IPS DF 6.9 (cell line): ENCODE measurements at regions not wholly inside any gene's neighbourhood (a gene's known extent, or its start where the extent isn't known, plus 50 kb on each side); places are given as distances from the start of the nearest gene placed in this dataset.

Source experiments
- DNase-seq: peaks from one replicate; pipeline ENCODE4 v3.0.0-alpha.2; 2013; ENCODE audit warnings: low read depth, low spot score
- H3K27ac ChIP-seq: one replicate; pipeline ENCODE4 v1.5.1; 2013; ENCODE audit warnings: low read length, control low read depth
- H3K27me3 ChIP-seq: 2 replicates; pipeline ENCODE4 v1.6.1; 2013; ENCODE audit warnings: mild to moderate bottlenecking, low read length; ENCODE audit not compliant: control insufficient read depth, insufficient read depth
- H3K36me3 ChIP-seq: 2 replicates; pipeline ENCODE4 v1.6.1; 2013; ENCODE audit warnings: low read length; ENCODE audit not compliant: control insufficient read depth, insufficient read depth
- H3K4me1 ChIP-seq: 2 replicates; pipeline ENCODE4 v1.6.1; 2013; ENCODE audit warnings: low read length; ENCODE audit not compliant: control insufficient read depth, insufficient read depth
- H3K4me3 ChIP-seq: 2 replicates; pipeline ENCODE4 v1.5.1; 2013; ENCODE audit warnings: mild to moderate bottlenecking, low read length
- H3K9me3 ChIP-seq: 2 replicates; pipeline ENCODE4 v1.6.1; 2013; ENCODE audit warnings: low read length, inconsistent platforms; ENCODE audit not compliant: control insufficient read depth, insufficient read depth
- WGBS: extraction: QIAGEN DNeasy Blood & Tissue Kit; methylation state at CpG from one replicate; pipeline ENCODE4 v1.1.7; 2013; ENCODE audit warnings: mixed read lengths, missing lambda C conversion rate; ENCODE audit not compliant: insufficient read length, insufficient coverage; 5-methylcytosine and 5-hydroxymethylcytosine counted together

DNA sequence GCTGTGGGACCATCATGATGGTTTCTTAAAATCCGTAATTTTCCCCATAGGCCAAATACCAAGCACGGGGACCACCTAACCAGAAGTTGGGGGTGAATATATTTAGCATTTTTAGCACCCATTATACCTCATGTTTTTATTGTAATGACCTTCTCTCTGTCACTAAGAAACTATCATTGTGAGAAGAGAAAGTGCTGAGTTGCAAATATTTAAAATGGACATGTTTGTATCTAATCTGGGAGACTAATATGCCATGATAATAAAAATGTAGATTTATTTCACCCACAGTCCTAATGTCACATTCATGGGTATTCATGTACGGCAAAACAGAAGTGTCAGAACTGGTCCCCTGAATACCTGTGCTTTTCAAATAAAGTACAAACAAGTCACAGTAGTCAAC lies 398.9 kb upstream of the NR2F2 start:
- Histone ChIP-seq H3K9me3 (no peaks in the 10 kb centered on the region), H3K27me3 (no peaks in the 10 kb centered on the region), H3K27ac (no peak overlapping the region), H3K4me1 (no peaks in the 10 kb centered on the region), H3K36me3 (no peaks in the 10 kb centered on the region), H3K4me3 (no peak overlapping the region)
- DNase-seq = no peak
- WGBS = no CpG with 5 or more reads among the region's 3 CpGs

DNA sequence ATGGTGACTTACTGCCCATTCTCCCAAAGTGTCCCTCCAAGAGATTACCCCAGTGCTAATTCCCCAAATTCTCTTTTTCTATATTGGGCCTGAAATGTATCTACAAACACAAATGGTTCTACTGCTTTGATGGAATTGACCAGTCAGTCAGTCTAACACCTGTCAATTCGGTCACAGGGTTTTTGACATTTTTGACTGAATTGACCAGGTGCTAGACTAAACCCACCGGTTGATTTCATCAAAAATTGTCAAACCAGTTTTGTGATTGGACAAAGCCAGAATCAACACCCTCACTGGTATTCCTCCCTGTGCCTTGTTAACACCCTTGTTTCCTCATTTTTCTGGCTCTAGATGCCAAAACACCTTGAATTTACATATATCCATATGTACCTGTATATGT lies 398.4 kb upstream of the NR2F2 start:
- Histone ChIP-seq H3K4me1 (no peaks in the 10 kb centered on the region), H3K4me3 (no peak overlapping the region), H3K27ac (no peak overlapping the region), H3K27me3 (no peaks in the 10 kb centered on the region), H3K9me3 (no peaks in the 10 kb centered on the region), H3K36me3 (no peaks in the 10 kb centered on the region)
- DNase-seq = no peak
- WGBS = no CpG with 5 or more reads among the region's 2 CpGs

GRCh38 chr15:95932676-95933075 lies 397.8 kb upstream of the NR2F2 start:
- H3K27me3 ChIP-seq = no peaks in the 10 kb centered on the region
- no peaks in the 10 kb centered on the region for H3K9me3 ChIP-seq
- no peak overlapping the region for H3K27ac ChIP-seq
- H3K36me3 ChIP-seq = no peaks in the 10 kb centered on the region
- DNase-seq = no peak
- H3K4me1 ChIP-seq = no peaks in the 10 kb centered on the region
- WGBS = no CpG with 5 or more reads among the region's 4 CpGs
- no peak overlapping the region for H3K4me3 ChIP-seq

GRCh38 chr15:95935852-95936251 lies 394.6 kb upstream of the NR2F2 start:
- H3K36me3 ChIP-seq = no peaks in the 10 kb centered on the region
- no peaks in the 10 kb centered on the region for H3K9me3 ChIP-seq
- no peak overlapping the region for H3K27ac ChIP-seq
- H3K4me1 ChIP-seq = no peaks in the 10 kb centered on the region
- H3K27me3 ChIP-seq = no peaks in the 10 kb centered on the region
- DNase-seq = no peak
- H3K4me3 ChIP-seq = no peak overlapping the region
- WGBS = no CpG with 5 or more reads among the region's 2 CpGs

GRCh38 chr15:95937128-95937528 lies 393.4 kb upstream of the NR2F2 start:
- Histone ChIP-seq H3K9me3 (no peaks in the 10 kb centered on the region), H3K27ac (no peak overlapping the region), H3K4me3 (no peak overlapping the region), H3K4me1 (no peaks in the 10 kb centered on the region), H3K27me3 (no peaks in the 10 kb centered on the region), H3K36me3 (no peaks in the 10 kb centered on the region)
- DNase-seq = no peak
- no CpG with 5 or more reads among the region's 2 CpGs for WGBS

- no CpG with 5 or more reads among the region's 14 CpGs for WGBS
- H3K4me1 ChIP-seq = no peaks in the 10 kb centered on the region
Measured at GRCh38 chr15:95940431-95940985, 390.0 kb upstream of the NR2F2 start.

GRCh38 chr15:95944193-95944592 lies 386.3 kb upstream of the NR2F2 start:
- WGBS = no CpG with 5 or more reads among the region's 1 CpG
- no peaks in the 10 kb centered on the region for H3K9me3 ChIP-seq
- no peaks in the 10 kb centered on the region for H3K27me3 ChIP-seq
- H3K4me3 ChIP-seq = no peak overlapping the region
- no peak overlapping the region for H3K27ac ChIP-seq
- no peaks in the 10 kb centered on the region for H3K36me3 ChIP-seq
- no peak for DNase-seq
- no peaks in the 10 kb centered on the region for H3K4me1 ChIP-seq

More at GRCh38 chr15:95940431-95940985, 390.0 kb upstream of the NR2F2 start:
- no peaks in the 10 kb centered on the region for H3K27me3 ChIP-seq
- H3K27ac ChIP-seq = no peak overlapping the region
- no peaks in the 10 kb centered on the region for H3K36me3 ChIP-seq
- H3K4me3 ChIP-seq = no peak overlapping the region
- no peak for DNase-seq
- no peaks in the 10 kb centered on the region for H3K9me3 ChIP-seq

DNA sequence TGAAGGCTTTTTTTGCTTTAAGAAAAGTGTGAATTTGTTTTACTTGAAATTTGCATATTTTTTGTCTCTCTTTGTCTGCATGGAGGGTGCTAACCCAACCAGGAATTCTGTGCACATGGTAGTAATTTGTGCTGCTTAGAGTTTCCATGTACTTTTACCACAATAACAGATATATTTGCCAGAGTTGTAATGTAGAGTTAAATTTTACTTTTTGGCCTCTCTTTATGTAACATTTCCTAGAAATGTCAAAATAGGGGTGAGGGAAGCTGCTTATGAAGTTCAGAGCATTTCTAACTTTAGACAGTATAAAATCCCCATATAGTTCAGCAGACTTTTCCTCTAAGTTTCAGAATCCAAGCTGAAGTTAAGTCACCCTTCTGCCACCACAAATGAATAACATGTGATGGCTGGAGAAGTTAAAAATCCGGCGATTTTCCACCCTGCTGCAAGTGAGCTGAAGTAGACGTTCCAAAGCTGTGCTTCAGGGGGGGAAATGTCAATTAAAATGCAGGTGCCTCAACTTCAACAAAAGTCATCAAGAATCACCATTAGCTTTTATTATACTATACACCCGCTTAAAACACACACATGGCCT lies 385.7 kb upstream of the NR2F2 start:
- no peak overlapping the region for H3K27ac ChIP-seq
- no peaks in the 10 kb centered on the region for H3K4me1 ChIP-seq
- H3K4me3 ChIP-seq = no peak overlapping the region
- H3K9me3 ChIP-seq = no peaks in the 10 kb centered on the region
- WGBS = no CpG with 5 or more reads among the region's 4 CpGs
- no peaks in the 10 kb centered on the region for H3K27me3 ChIP-seq
- no peaks in the 10 kb centered on the region for H3K36me3 ChIP-seq
- DNase-seq = no peak

GRCh38 chr15:95946241-95946640 lies 384.3 kb upstream of the NR2F2 start:
- WGBS = no CpG with 5 or more reads among the region's 2 CpGs
- H3K4me1 ChIP-seq = no peaks in the 10 kb centered on the region
- H3K36me3 ChIP-seq = no peaks in the 10 kb centered on the region
- no peak overlapping the region for H3K27ac ChIP-seq
- H3K27me3 ChIP-seq = no peaks in the 10 kb centered on the region
- no peaks in the 10 kb centered on the region for H3K9me3 ChIP-seq
- DNase-seq = no peak
- no peak overlapping the region for H3K4me3 ChIP-seq

GRCh38 chr15:95946926-95947325 lies 383.6 kb upstream of the NR2F2 start:
- H3K27ac ChIP-seq = no peak overlapping the region
- no peaks in the 10 kb centered on the region for H3K4me1 ChIP-seq
- no peaks in the 10 kb centered on the region for H3K9me3 ChIP-seq
- no peak overlapping the region for H3K4me3 ChIP-seq
- no CpG with 5 or more reads among the region's 2 CpGs for WGBS
- no peaks in the 10 kb centered on the region for H3K36me3 ChIP-seq
- no peaks in the 10 kb centered on the region for H3K27me3 ChIP-seq
- DNase-seq = no peak

DNA sequence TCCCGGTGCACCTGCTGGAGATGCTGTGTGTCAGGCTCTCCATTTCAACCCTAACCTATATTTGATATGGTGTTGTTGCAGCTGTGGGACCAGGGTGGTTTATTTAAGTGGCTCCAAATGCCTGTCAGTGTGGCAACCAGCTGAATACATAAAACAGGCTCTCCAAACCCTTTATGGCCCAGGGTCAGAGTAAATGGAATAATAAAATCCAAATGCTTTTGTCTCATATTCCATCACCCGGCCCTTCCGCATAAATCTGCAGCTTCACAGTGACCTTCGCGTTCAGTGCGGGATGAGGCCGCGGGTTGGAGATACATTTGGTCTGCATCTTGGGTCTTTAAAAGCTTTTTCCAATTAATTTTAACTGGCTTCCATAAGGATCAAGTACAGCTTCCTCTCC lies 382.1 kb upstream of the NR2F2 start:
- Histone ChIP-seq H3K4me3 (no peak overlapping the region), H3K36me3 (no peaks in the 10 kb centered on the region), H3K27me3 (no peaks in the 10 kb centered on the region), H3K4me1 (no peaks in the 10 kb centered on the region), H3K9me3 (no peaks in the 10 kb centered on the region), H3K27ac (no peak overlapping the region)
- no CpG with 5 or more reads among the region's 8 CpGs for WGBS
- DNase-seq = no peak
